ENCODE measurements at regions not wholly inside any gene's neighbourhood (a gene's known extent, or its start where the extent isn't known, plus 50 kb on each side); places are given as distances from the start of the nearest gene placed in this dataset.

GRCh38 chr13:71217827-71218226 is 649.2 kb downstream of the DACH1 start:
- no peak overlapping the region for H2AFZ ChIP-seq (ENCODE audit: low read length)
- no peaks in the 10 kb centered on the region for H3K79me2 ChIP-seq (ENCODE audit: insufficient read depth, low read length)
- H3K9me3 ChIP-seq (ENCODE audit: insufficient read depth, low read depth, low read length), result no peaks in the 10 kb centered on the region
- no peaks in the 10 kb centered on the region for H3K36me3 ChIP-seq (ENCODE audit: insufficient read depth, low read length)
- H3K4me3 ChIP-seq (ENCODE audit: low read length, poor library complexity, severe bottlenecking), result no peak overlapping the region
- H3F3A ChIP-seq (ENCODE audit: low read depth), result no peaks in the 10 kb centered on the region
- no peak overlapping the region for H3K9ac ChIP-seq (ENCODE audit: low read depth, low read length, poor library complexity, severe bottlenecking)
- no peaks in the 10 kb centered on the region for H4K20me1 ChIP-seq (ENCODE audit: insufficient read depth, low read length, poor library complexity, severe bottlenecking)
- H3K4me1 ChIP-seq (ENCODE audit: insufficient read depth, low read length, poor library complexity, severe bottlenecking), result no peaks in the 10 kb centered on the region
- no peak overlapping the region for H3K4me2 ChIP-seq (ENCODE audit: low read depth, low read length, poor library complexity, severe bottlenecking)
- no peaks in the 10 kb centered on the region for H3K27me3 ChIP-seq (ENCODE audit: insufficient read depth, low read length, poor library complexity, severe bottlenecking)
- TF ChIP-seq EZH2phosphoT487 (IDR thresholded peaks at IDR 0.05; ENCODE audit: borderline replicate concordance) (no peak), CTCF (conservative IDR thresholded peaks at IDR 0.05; ENCODE audit: low read length) (no peak)
- H3K9me2 ChIP-seq (replicated peaks; ENCODE audit: low read depth, low read length), result no peaks in the 10 kb centered on the region

DNA sequence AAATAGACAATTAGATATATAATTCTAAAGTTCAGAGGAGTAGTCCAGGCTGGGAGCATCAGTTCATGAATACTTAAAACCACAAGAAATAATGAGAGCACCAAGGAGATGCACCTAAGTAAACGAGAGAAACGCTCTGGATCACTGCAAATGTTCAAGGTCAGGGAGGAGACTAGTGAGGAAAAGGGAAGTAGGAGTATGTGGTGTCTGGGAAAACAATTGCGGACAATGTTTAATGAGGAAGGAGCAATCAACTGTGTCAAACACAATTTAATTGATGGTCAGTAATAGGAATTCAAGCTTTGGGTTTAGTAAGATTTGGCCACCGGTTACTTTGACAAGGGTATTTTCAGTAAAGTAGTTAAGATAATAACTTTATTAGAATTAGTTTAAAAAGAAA is 652.2 kb downstream of the DACH1 start:
- Histone ChIP-seq H3K9ac (ENCODE audit: low read depth, low read length, poor library complexity, severe bottlenecking) (no peak overlapping the region), H3K4me1 (ENCODE audit: insufficient read depth, low read length, poor library complexity, severe bottlenecking) (no peaks in the 10 kb centered on the region), H3K27me3 (ENCODE audit: insufficient read depth, low read length, poor library complexity, severe bottlenecking) (no peaks in the 10 kb centered on the region), H3K4me3 (ENCODE audit: low read length, poor library complexity, severe bottlenecking) (no peak overlapping the region), H3K4me2 (ENCODE audit: low read depth, low read length, poor library complexity, severe bottlenecking) (no peak overlapping the region), H3K9me3 (ENCODE audit: insufficient read depth, low read depth, low read length) (no peaks in the 10 kb centered on the region), H2AFZ (ENCODE audit: low read length) (no peak overlapping the region), H3K79me2 (ENCODE audit: insufficient read depth, low read length) (no peaks in the 10 kb centered on the region), H4K20me1 (ENCODE audit: insufficient read depth, low read length, poor library complexity, severe bottlenecking) (no peaks in the 10 kb centered on the region), H3K9me2 (replicated peaks; ENCODE audit: low read depth, low read length) (no peaks in the 10 kb centered on the region), H3F3A (ENCODE audit: low read depth) (no peaks in the 10 kb centered on the region), H3K36me3 (ENCODE audit: insufficient read depth, low read length) (no peaks in the 10 kb centered on the region)
- TF ChIP-seq CTCF (conservative IDR thresholded peaks at IDR 0.05; ENCODE audit: low read length) (no peak), EZH2phosphoT487 (IDR thresholded peaks at IDR 0.05; ENCODE audit: borderline replicate concordance) (no peak)

- Histone ChIP-seq H3K4me3 (ENCODE audit: low read length, poor library complexity, severe bottlenecking) (no peak overlapping the region), H3K9ac (ENCODE audit: low read depth, low read length, poor library complexity, severe bottlenecking) (no peak overlapping the region), H3K9me3 (ENCODE audit: insufficient read depth, low read depth, low read length) (no peaks in the 10 kb centered on the region), H3F3A (ENCODE audit: low read depth) (no peaks in the 10 kb centered on the region), H3K4me2 (ENCODE audit: low read depth, low read length, poor library complexity, severe bottlenecking) (no peak overlapping the region), H3K9me2 (replicated peaks; ENCODE audit: low read depth, low read length) (no peaks in the 10 kb centered on the region), H3K4me1 (ENCODE audit: insufficient read depth, low read length, poor library complexity, severe bottlenecking) (no peaks in the 10 kb centered on the region), H3K79me2 (ENCODE audit: insufficient read depth, low read length) (no peaks in the 10 kb centered on the region), H2AFZ (ENCODE audit: low read length) (no peak overlapping the region), H4K20me1 (ENCODE audit: insufficient read depth, low read length, poor library complexity, severe bottlenecking) (no peaks in the 10 kb centered on the region), H3K27me3 (ENCODE audit: insufficient read depth, low read length, poor library complexity, severe bottlenecking) (no peaks in the 10 kb centered on the region), H3K36me3 (ENCODE audit: insufficient read depth, low read length) (no peaks in the 10 kb centered on the region)
- TF ChIP-seq EZH2phosphoT487 (IDR thresholded peaks at IDR 0.05; ENCODE audit: borderline replicate concordance) (no peak), CTCF (conservative IDR thresholded peaks at IDR 0.05; ENCODE audit: low read length) (no peak)
These were observed 652.6 kb downstream of the DACH1 start for GRCh38 chr13:71214357-71214756.

Data from Loucy (cell line).